H9 (cell line): ENCODE measurements at regions not wholly inside any gene's neighbourhood (a gene's known extent, or its start where the extent isn't known, plus 50 kb on each side); places are given as distances from the start of the nearest gene placed in this dataset.

ENCODE experiments used
- DNase-seq: peaks from one replicate; pipeline ENCODE4 v3.0.0-alpha.2; 2017
- H2AFZ ChIP-seq: one replicate; pipeline ENCODE4 v1.6.1; 2013; ENCODE audit warnings: mild to moderate bottlenecking, low read length, control low read depth, moderate library complexity
- H2AK5ac ChIP-seq: 2 replicates; pipeline ENCODE4 v1.6.1; 2013; ENCODE audit warnings: low read length, control low read depth, mixed read lengths; ENCODE audit not compliant: insufficient read length
- H2BK120ac ChIP-seq: one replicate; pipeline ENCODE4 v1.6.1; 2013; ENCODE audit warnings: low read depth, mild to moderate bottlenecking, low read length, control low read depth, inconsistent platforms; ENCODE audit not compliant: poor library complexity, severe bottlenecking
- H2BK12ac ChIP-seq: 2 replicates; pipeline ENCODE4 v1.6.1; 2013; ENCODE audit warnings: low read length, control low read depth, mixed read lengths, low read depth; ENCODE audit not compliant: insufficient read length
- H2BK15ac ChIP-seq: 2 replicates; pipeline ENCODE4 v1.6.1; 2013; ENCODE audit warnings: low read depth, low read length, control low read depth
- H2BK20ac ChIP-seq: one replicate; pipeline ENCODE4 v1.6.1; 2013; ENCODE audit warnings: low read depth, mild to moderate bottlenecking, low read length, control low read depth, inconsistent platforms; ENCODE audit not compliant: poor library complexity, severe bottlenecking
- H2BK5ac ChIP-seq: 2 replicates; pipeline ENCODE4 v1.6.1; 2013; ENCODE audit warnings: low read length, control low read depth, mixed read lengths; ENCODE audit not compliant: insufficient read length
- H3K14ac ChIP-seq: 2 replicates; pipeline ENCODE4 v1.6.1; 2013; ENCODE audit warnings: low read length, control low read depth; ENCODE audit not compliant: insufficient read depth
- H3K18ac ChIP-seq: 2 replicates; pipeline ENCODE4 v1.6.1; 2013; ENCODE audit warnings: low read depth, mild to moderate bottlenecking, mixed read lengths, low read length, control low read depth; ENCODE audit not compliant: insufficient read length
- H3K23ac ChIP-seq: 2 replicates; pipeline ENCODE4 v1.6.1; 2013; ENCODE audit warnings: low read length, control low read depth, mixed read lengths, low read depth; ENCODE audit not compliant: insufficient read length
- H3K23me2 ChIP-seq: 2 replicates; pipeline ENCODE4 v1.6.1; 2013; ENCODE audit warnings: low read depth, mild to moderate bottlenecking, mixed read lengths, low read length, control low read depth; ENCODE audit not compliant: insufficient read length, poor library complexity, severe bottlenecking
- H3K27ac ChIP-seq: 2 replicates; pipeline ENCODE4 v1.5.1; 2013; ENCODE audit warnings: low read length, control low read depth, mixed read lengths, low read depth; ENCODE audit not compliant: insufficient read length
- H3K27me3 ChIP-seq: 2 replicates; pipeline ENCODE4 v1.6.1; 2013; ENCODE audit warnings: low read length, control low read depth, inconsistent platforms; ENCODE audit not compliant: insufficient read depth
- H3K4ac ChIP-seq: 2 replicates; pipeline ENCODE4 v1.6.1; 2013; ENCODE audit warnings: low read depth, mild to moderate bottlenecking, control low read depth, inconsistent platforms, low read length, moderate library complexity
- H3K4me1 ChIP-seq: 2 replicates; pipeline ENCODE4 v1.6.1; 2013; ENCODE audit warnings: low read length, control low read depth, inconsistent platforms; ENCODE audit not compliant: insufficient read depth
- H3K4me2 ChIP-seq: 2 replicates; pipeline ENCODE4 v1.6.1; 2013; ENCODE audit warnings: low read length, control low read depth, mixed read lengths; ENCODE audit not compliant: insufficient read length, insufficient read depth
- H3K56ac ChIP-seq: 2 replicates; pipeline ENCODE4 v1.6.1; 2013; ENCODE audit warnings: low read depth, mild to moderate bottlenecking, mixed read lengths, low read length, control low read depth; ENCODE audit not compliant: insufficient read length
- H3K79me1 ChIP-seq: 2 replicates; pipeline ENCODE4 v1.6.1; 2013; ENCODE audit warnings: low read depth, mild to moderate bottlenecking, moderate library complexity, low read length, control low read depth, inconsistent platforms; ENCODE audit not compliant: insufficient read depth, poor library complexity, severe bottlenecking
- H3K79me2 ChIP-seq: 2 replicates; pipeline ENCODE4 v1.6.1; 2013; ENCODE audit warnings: low read length, control low read depth, inconsistent platforms; ENCODE audit not compliant: insufficient read depth
- H3K9ac ChIP-seq: 2 replicates; pipeline ENCODE4 v1.6.1; 2013; ENCODE audit warnings: low read length, control low read depth, mixed read lengths; ENCODE audit not compliant: insufficient read length; ENCODE audit errors: extremely low read depth
- H3K9me3 ChIP-seq: one replicate; pipeline ENCODE4 v1.6.1; 2013; ENCODE audit warnings: low read depth, low read length, inconsistent platforms; ENCODE audit not compliant: control insufficient read depth
- H3T11ph ChIP-seq: one replicate; pipeline ENCODE4 v1.6.1; 2013; ENCODE audit warnings: mild to moderate bottlenecking, low read length, control low read depth, inconsistent platforms
- H4K20me1 ChIP-seq: one replicate; pipeline ENCODE4 v1.6.1; 2013; ENCODE audit not compliant: control insufficient read depth, insufficient read length, insufficient read depth
- H4K5ac ChIP-seq: 2 replicates; pipeline ENCODE4 v1.6.1; 2013; ENCODE audit warnings: low read depth, mild to moderate bottlenecking, mixed read lengths, low read length, control low read depth; ENCODE audit not compliant: insufficient read length
- H4K8ac ChIP-seq: replicated peaks from 2 replicates; pipeline ENCODE4 v1.6.1; 2013; ENCODE audit warnings: low read length, control low read depth, mixed read lengths, low read depth; ENCODE audit not compliant: insufficient read length
- H4K91ac ChIP-seq: 2 replicates; pipeline ENCODE4 v1.6.1; 2013; ENCODE audit warnings: low read depth, mild to moderate bottlenecking, moderate library complexity, mixed read lengths, low read length, control low read depth; ENCODE audit not compliant: insufficient read length
- H3K27ac Mint-ChIP-seq, 3 experiments: 2 replicates in 2 of 3; 3 replicates in 1 of 3; pipeline ENCODE4 v1.8.0; 2020 to 2021; ENCODE audit warnings: mixed read lengths in 3 of 3, mild to moderate bottlenecking in 1 of 3, moderate library complexity in 1 of 3
- H3K27me3 Mint-ChIP-seq: 2 replicates; pipeline ENCODE4 v1.8.0; 2021; ENCODE audit warnings: low read depth, mild to moderate bottlenecking, moderate library complexity, mixed read lengths
- H3K36me3 Mint-ChIP-seq, 3 experiments: 2 replicates in 2 of 3; 3 replicates in 1 of 3; pipeline ENCODE4 v1.8.0; 2020 to 2021; ENCODE audit warnings: low read depth in 3 of 3, mixed read lengths in 3 of 3; ENCODE audit not compliant: insufficient read depth in 1 of 3
- H3K4me1 Mint-ChIP-seq, 2 experiments: 2 replicates each; pipeline ENCODE4 v1.8.0; 2020; ENCODE audit warnings: mixed read lengths in 2 of 2
- H3K4me3 Mint-ChIP-seq, 2 experiments: 2 replicates in 1 of 2; 3 replicates in 1 of 2; pipeline ENCODE4 v1.8.0; 2020 to 2021; ENCODE audit warnings: mild to moderate bottlenecking in 2 of 2, mixed read lengths in 2 of 2, moderate library complexity in 1 of 2
- H3K9me3 Mint-ChIP-seq, 2 experiments: 2 replicates in 1 of 2; 3 replicates in 1 of 2; pipeline ENCODE4 v1.8.0; 2020; ENCODE audit warnings: mild to moderate bottlenecking in 2 of 2, mixed read lengths in 2 of 2, moderate library complexity in 1 of 2
- CTCF ChIP-seq: fragments of 200-600 bp; sonication (generic); conservative IDR thresholded peaks from 3 replicates; pipeline ENCODE4 v1.8.0; 2021; ENCODE audit warnings: antibody characterized with exemption, mild to moderate bottlenecking

- no peak overlapping the region for H2AFZ ChIP-seq
- H4K20me1 ChIP-seq: no peaks in the 10 kb centered on the region
- H3K27ac ChIP-seq: no peak overlapping the region
- H2BK5ac ChIP-seq: no peak overlapping the region
- H4K91ac ChIP-seq: no peak overlapping the region
- no peak overlapping the region for H4K8ac ChIP-seq
- no peak overlapping the region for H2BK20ac ChIP-seq
- Mint-ChIP-seq H3K4me3 (no peak overlapping the region), H3K27ac (no peak overlapping the region), H3K36me3 (no peaks in the 10 kb centered on the region), H3K27me3 (no peaks in the 10 kb centered on the region; the same call in 1 of the 2 replicates), H3K9me3 (peaks cover 0 to 3% of the 10 kb centered on the region in 2 experiments; a peak in 1 of 5 replicates), H3K4me1 (no peaks in the 10 kb centered on the region)
- no peaks in the 10 kb centered on the region for H3K23me2 ChIP-seq
- H3K79me2 ChIP-seq: no peaks in the 10 kb centered on the region
- H3T11ph ChIP-seq: no peak overlapping the region
- no peaks in the 10 kb centered on the region for H3K79me1 ChIP-seq
- no peak overlapping the region for H2BK15ac ChIP-seq
- H2BK12ac ChIP-seq: no peak overlapping the region
- no peak overlapping the region for H3K23ac ChIP-seq
- no peak overlapping the region for H3K4ac ChIP-seq
- TF ChIP-seq CTCF: no peak
- no peak overlapping the region for H2BK120ac ChIP-seq
- no peak overlapping the region for H3K4me2 ChIP-seq
- no peak overlapping the region for H3K56ac ChIP-seq
- DNase-seq: no peak
- no peak overlapping the region for H3K9ac ChIP-seq
- no peak overlapping the region for H3K14ac ChIP-seq
- H2AK5ac ChIP-seq: no peak overlapping the region
- H3K9me3 ChIP-seq: no peaks in the 10 kb centered on the region
- H3K18ac ChIP-seq: no peak overlapping the region
- H4K5ac ChIP-seq: no peak overlapping the region
- H3K27me3 ChIP-seq: no peaks in the 10 kb centered on the region
- H3K4me1 ChIP-seq: no peaks in the 10 kb centered on the region
Observed at GRCh38 chr10:90435296-90435695, 422.5 kb downstream of the HTR7 start.
